ENCODE measurements at regions not wholly inside any gene's neighbourhood (a gene's known extent, or its start where the extent isn't known, plus 50 kb on each side); places are given as distances from the start of the nearest gene placed in this dataset.

GRCh38 chr12:23380419-23381100 lies 568.9 kb downstream of the SOX5 start:
- TF ChIP-seq, protein P1, sequence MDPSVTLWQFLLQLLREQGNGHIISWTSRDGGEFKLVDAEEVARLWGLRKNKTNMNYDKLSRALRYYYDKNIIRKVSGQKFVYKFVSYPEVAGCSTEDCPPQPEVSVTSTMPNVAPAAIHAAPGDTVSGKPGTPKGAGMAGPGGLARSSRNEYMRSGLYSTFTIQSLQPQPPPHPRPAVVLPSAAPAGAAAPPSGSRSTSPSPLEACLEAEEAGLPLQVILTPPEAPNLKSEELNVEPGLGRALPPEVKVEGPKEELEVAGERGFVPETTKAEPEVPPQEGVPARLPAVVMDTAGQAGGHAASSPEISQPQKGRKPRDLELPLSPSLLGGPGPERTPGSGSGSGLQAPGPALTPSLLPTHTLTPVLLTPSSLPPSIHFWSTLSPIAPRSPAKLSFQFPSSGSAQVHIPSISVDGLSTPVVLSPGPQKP (IDR thresholded peaks at IDR 0.05; ENCODE audit: borderline replicate concordance, low read depth, low read length): no peak
- TF ChIP-seq, protein P2, sequence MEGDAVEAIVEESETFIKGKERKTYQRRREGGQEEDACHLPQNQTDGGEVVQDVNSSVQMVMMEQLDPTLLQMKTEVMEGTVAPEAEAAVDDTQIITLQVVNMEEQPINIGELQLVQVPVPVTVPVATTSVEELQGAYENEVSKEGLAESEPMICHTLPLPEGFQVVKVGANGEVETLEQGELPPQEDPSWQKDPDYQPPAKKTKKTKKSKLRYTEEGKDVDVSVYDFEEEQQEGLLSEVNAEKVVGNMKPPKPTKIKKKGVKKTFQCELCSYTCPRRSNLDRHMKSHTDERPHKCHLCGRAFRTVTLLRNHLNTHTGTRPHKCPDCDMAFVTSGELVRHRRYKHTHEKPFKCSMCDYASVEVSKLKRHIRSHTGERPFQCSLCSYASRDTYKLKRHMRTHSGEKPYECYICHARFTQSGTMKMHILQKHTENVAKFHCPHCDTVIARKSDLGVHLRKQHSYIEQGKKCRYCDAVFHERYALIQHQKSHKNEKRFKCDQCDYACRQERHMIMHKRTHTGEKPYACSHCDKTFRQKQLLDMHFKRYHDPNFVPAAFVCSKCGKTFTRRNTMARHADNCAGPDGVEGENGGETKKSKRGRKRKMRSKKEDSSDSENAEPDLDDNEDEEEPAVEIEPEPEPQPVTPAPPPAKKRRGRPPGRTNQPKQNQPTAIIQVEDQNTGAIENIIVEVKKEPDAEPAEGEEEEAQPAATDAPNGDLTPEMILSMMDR (conservative IDR thresholded peaks at IDR 0.05; ENCODE audit: low read depth, low read length): no peak
- TF ChIP-seq, protein P3, sequence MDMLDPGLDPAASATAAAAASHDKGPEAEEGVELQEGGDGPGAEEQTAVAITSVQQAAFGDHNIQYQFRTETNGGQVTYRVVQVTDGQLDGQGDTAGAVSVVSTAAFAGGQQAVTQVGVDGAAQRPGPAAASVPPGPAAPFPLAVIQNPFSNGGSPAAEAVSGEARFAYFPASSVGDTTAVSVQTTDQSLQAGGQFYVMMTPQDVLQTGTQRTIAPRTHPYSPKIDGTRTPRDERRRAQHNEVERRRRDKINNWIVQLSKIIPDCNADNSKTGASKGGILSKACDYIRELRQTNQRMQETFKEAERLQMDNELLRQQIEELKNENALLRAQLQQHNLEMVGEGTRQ (IDR thresholded peaks at IDR 0.05; ENCODE audit: low read depth, low read length): no peak
- TF ChIP-seq MXI1 (IDR thresholded peaks at IDR 0.05; ENCODE audit: borderline replicate concordance, low read depth, low read length): no peak
- TF ChIP-seq POLR2A (IDR thresholded peaks at IDR 0.05; ENCODE audit: low read depth, low read length): no peak
- no peak for TF ChIP-seq FOS (IDR thresholded peaks at IDR 0.05; ENCODE audit: low read depth, low read length)
- TF ChIP-seq BHLHE40 (IDR thresholded peaks at IDR 0.05; ENCODE audit: low read depth, low read length): no peak
- TF ChIP-seq CEBPB (IDR thresholded peaks at IDR 0.05; ENCODE audit: low read depth, low read length): no peak
- TF ChIP-seq MAFK (IDR thresholded peaks at IDR 0.05; ENCODE audit: low read depth, low read length): no peak
- TF ChIP-seq MAZ (IDR thresholded peaks at IDR 0.05; ENCODE audit: borderline replicate concordance, low read depth, low read length): no peak
- no peak for TF ChIP-seq CHD1 (IDR thresholded peaks at IDR 0.05; ENCODE audit: low read depth, low read length)
- TF ChIP-seq RCOR1 (IDR thresholded peaks at IDR 0.05; ENCODE audit: insufficient replicate concordance, low read length): no peak
- no peak for TF ChIP-seq SMC3 (IDR thresholded peaks at IDR 0.05; ENCODE audit: low read depth, low read length)
- no peak for TF ChIP-seq RAD21 (IDR thresholded peaks at IDR 0.05; ENCODE audit: low read length)
- TF ChIP-seq RFX5 (IDR thresholded peaks at IDR 0.05; ENCODE audit: low read depth, low read length): no peak
- no peak for TF ChIP-seq NFE2L2 (IDR thresholded peaks at IDR 0.05; ENCODE audit: low read depth, low read length)
- no peak overlapping the region for H2BK20ac ChIP-seq (ENCODE audit: low read depth, low read length)
- H2AFZ ChIP-seq (replicated peaks; ENCODE audit: low read length, poor library complexity): no peak overlapping the region
- H3K27me3 ChIP-seq (ENCODE audit: control insufficient read depth, insufficient read depth, low read length): no peaks in the 10 kb centered on the region
- BruUV-seq (replicated peaks): no TSS peak
- H3K56ac ChIP-seq (ENCODE audit: extremely low read depth, insufficient read depth, low read length): no peak overlapping the region
- no peaks in the 10 kb centered on the region for H3K9me1 ChIP-seq (ENCODE audit: insufficient read depth, low read length)
- no peak overlapping the region for H3K4me3 ChIP-seq (ENCODE audit: insufficient read depth, low read depth, low read length)
- H2BK15ac ChIP-seq (ENCODE audit: low read depth, low read length): no peak overlapping the region
- H2AK5ac ChIP-seq (ENCODE audit: low read depth, low read length): no peak overlapping the region
- DNase-seq: no peak
- no peak overlapping the region for H2AK9ac ChIP-seq (replicated peaks; ENCODE audit: low read depth, low read length, poor library complexity)
- no peak overlapping the region for H4K8ac ChIP-seq (ENCODE audit: low read depth in 2 of 2, low read length in 2 of 2)
- H2BK120ac ChIP-seq (ENCODE audit: low read depth, low read length): no peak overlapping the region
- no peak overlapping the region for H3K18ac ChIP-seq (ENCODE audit: low read depth, low read length)
- intact Hi-C loops (cut with micrococcal nuclease) (no loop called here), dilution Hi-C loops (cut with HindIII; ENCODE audit: low sequenced_read_pairs, unreplicated experiment) (no loop called here), in situ Hi-C loops (cut with MboI; ENCODE audit: low sequenced_read_pairs) (no loop called here)
- ChIA-PET POLR2A (ENCODE audit: unreplicated experiment) (no interaction called here), CTCF (no interaction called here)
- no peaks in the 10 kb centered on the region for H4K20me1 ChIP-seq (ENCODE audit: insufficient read depth, low read length)
- no peaks in the 10 kb centered on the region for H3K79me1 ChIP-seq (ENCODE audit: low read depth in 1 of 2, low read length in 2 of 2)
- ATAC-seq (ENCODE audit: low read depth): no peak
- H3K4ac ChIP-seq (ENCODE audit: low read depth, low read length): no peak overlapping the region
- H3K36me3 ChIP-seq (ENCODE audit: control insufficient read depth, insufficient read depth, low read length): no peaks in the 10 kb centered on the region
- H3K9ac ChIP-seq (ENCODE audit: low read depth, low read length): no peak overlapping the region
- H3K9me3 ChIP-seq (ENCODE audit: control insufficient read depth, insufficient read depth, low read length): peaks cover 5% of the 10 kb centered on the region; the same call in 1 of the 2 replicates
- no peak overlapping the region for H4K91ac ChIP-seq (ENCODE audit: insufficient read depth, low read depth, low read length)
- WGBS, 2 experiments (ENCODE audit: extremely low coverage in 2 of 2, insufficient read length in 1 of 2): no CpG with 5 or more reads among the region's 4 CpGs
- H4K5ac ChIP-seq (ENCODE audit: low read depth, low read length): no peak overlapping the region
- no peak overlapping the region for H3K23ac ChIP-seq (ENCODE audit: low read depth, low read length)
- no peak overlapping the region for H3K4me2 ChIP-seq (ENCODE audit: low read depth, low read length)
- H3K27ac ChIP-seq (ENCODE audit: insufficient read depth, low read length): no peak overlapping the region
- H3K14ac ChIP-seq (replicated peaks; ENCODE audit: low read depth, low read length): no peak overlapping the region
- H2BK5ac ChIP-seq (ENCODE audit: low read depth, low read length, poor library complexity, severe bottlenecking): no peak overlapping the region
- H3K4me1 ChIP-seq (ENCODE audit: control insufficient read depth, insufficient read depth, low read length): no peaks in the 10 kb centered on the region
